ENCODE measurements at regions not wholly inside any gene's neighbourhood (a gene's known extent, or its start where the extent isn't known, plus 50 kb on each side); places are given as distances from the start of the nearest gene placed in this dataset.
"Not testable (repeated sequence)": the region's sequence is repeated elsewhere in the genome, so short reads cannot be mapped to it uniquely, and the experiment has no call there.

- TF ChIP-seq, protein P1, sequence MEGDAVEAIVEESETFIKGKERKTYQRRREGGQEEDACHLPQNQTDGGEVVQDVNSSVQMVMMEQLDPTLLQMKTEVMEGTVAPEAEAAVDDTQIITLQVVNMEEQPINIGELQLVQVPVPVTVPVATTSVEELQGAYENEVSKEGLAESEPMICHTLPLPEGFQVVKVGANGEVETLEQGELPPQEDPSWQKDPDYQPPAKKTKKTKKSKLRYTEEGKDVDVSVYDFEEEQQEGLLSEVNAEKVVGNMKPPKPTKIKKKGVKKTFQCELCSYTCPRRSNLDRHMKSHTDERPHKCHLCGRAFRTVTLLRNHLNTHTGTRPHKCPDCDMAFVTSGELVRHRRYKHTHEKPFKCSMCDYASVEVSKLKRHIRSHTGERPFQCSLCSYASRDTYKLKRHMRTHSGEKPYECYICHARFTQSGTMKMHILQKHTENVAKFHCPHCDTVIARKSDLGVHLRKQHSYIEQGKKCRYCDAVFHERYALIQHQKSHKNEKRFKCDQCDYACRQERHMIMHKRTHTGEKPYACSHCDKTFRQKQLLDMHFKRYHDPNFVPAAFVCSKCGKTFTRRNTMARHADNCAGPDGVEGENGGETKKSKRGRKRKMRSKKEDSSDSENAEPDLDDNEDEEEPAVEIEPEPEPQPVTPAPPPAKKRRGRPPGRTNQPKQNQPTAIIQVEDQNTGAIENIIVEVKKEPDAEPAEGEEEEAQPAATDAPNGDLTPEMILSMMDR (IDR thresholded peaks at IDR 0.05), result not testable (repeated sequence)
- TF ChIP-seq POLR2A (IDR thresholded peaks at IDR 0.05), result not testable (repeated sequence)
These were observed 124.5 kb upstream of the PRDX6 start for GRCh38 chr1:173352635-173353034.

Measured in adrenal gland (tissue), 5 donors.